ENCODE measurements at regions not wholly inside any gene's neighbourhood (a gene's known extent, or its start where the extent isn't known, plus 50 kb on each side); places are given as distances from the start of the nearest gene placed in this dataset.

- Histone ChIP-seq H3K9me1 (ENCODE audit: control insufficient read depth, extremely low read depth, insufficient read depth, low read length) (no peaks in the 10 kb centered on the region), H3K9ac (ENCODE audit: control insufficient read depth, extremely low read depth, insufficient read depth, low read length) (no peak overlapping the region), H3K4me2 (ENCODE audit: control insufficient read depth, extremely low read depth, insufficient read depth, low read depth, low read length) (no peak overlapping the region), H3K27ac (ENCODE audit: control insufficient read depth, insufficient read depth, low read length) (no peak overlapping the region), H3K4me1 (ENCODE audit: control insufficient read depth, extremely low read depth, insufficient read depth, low read length) (no peaks in the 10 kb centered on the region), H3K79me2 (ENCODE audit: control insufficient read depth, insufficient read depth, low read length) (no peaks in the 10 kb centered on the region), H3K36me3 (ENCODE audit: control insufficient read depth in 2 of 2, extremely low read depth in 1 of 2, insufficient read depth in 2 of 2, low read length in 2 of 2) (no peaks in the 10 kb centered on the region), H4K20me1 (ENCODE audit: control insufficient read depth, extremely low read depth, insufficient read depth, low read length) (no peaks in the 10 kb centered on the region), H3K27me3 (ENCODE audit: control insufficient read depth, extremely low read depth, insufficient read depth, low read length) (no peaks in the 10 kb centered on the region), H3K9me3 (ENCODE audit: control insufficient read depth, low read depth, low read length) (peaks cover 3% of the 10 kb centered on the region), H2AFZ (ENCODE audit: control insufficient read depth, low read length) (no peak overlapping the region), H3K4me3 (ENCODE audit: control insufficient read depth in 2 of 3, extremely low read depth in 1 of 3, insufficient read depth in 2 of 3, low read depth in 1 of 3, low read length in 3 of 3) (no peak overlapping the region)
- dilution Hi-C loops (cut with MboI; ENCODE audit: extremely low pct_ligation_motif_present, low sequenced_read_pairs) = no loop called here
- DNase-seq (ENCODE audit: low read depth, low spot score) (no peak), FAIRE-seq (no peak)
- TF ChIP-seq CTCF (optimal IDR thresholded peaks at IDR 0.05 in 1 of 3, IDR thresholded peaks at IDR 0.05 in 1 of 3, conservative IDR thresholded peaks at IDR 0.05 in 1 of 3; ENCODE audit: extremely low read depth in 1 of 3, insufficient read depth in 2 of 3, low read length in 3 of 3) = no peak
- TF ChIP-seq EZH2 (IDR thresholded peaks at IDR 0.05; ENCODE audit: low read length) = no peak
Measured at GRCh38 chr21:23960769-23961168, 1646.5 kb downstream of the MRPL39 start.

GRCh38 chr21:23955135-23955843 is 1652.0 kb downstream of the MRPL39 start:
- dilution Hi-C loops (cut with MboI; ENCODE audit: extremely low pct_ligation_motif_present, low sequenced_read_pairs) = no loop called here
- no peak for FAIRE-seq

More at GRCh38 chr21:23955135-23955843, 1652.0 kb downstream of the MRPL39 start:
- H3K27me3 ChIP-seq (ENCODE audit: control insufficient read depth, extremely low read depth, insufficient read depth, low read length) = no peaks in the 10 kb centered on the region
- no peak for DNase-seq (ENCODE audit: low read depth, low spot score)
- H3K36me3 ChIP-seq (ENCODE audit: control insufficient read depth in 2 of 2, extremely low read depth in 1 of 2, insufficient read depth in 2 of 2, low read length in 2 of 2) = no peaks in the 10 kb centered on the region
- no peaks in the 10 kb centered on the region for H4K20me1 ChIP-seq (ENCODE audit: control insufficient read depth, extremely low read depth, insufficient read depth, low read length)
- no peak for TF ChIP-seq CTCF (optimal IDR thresholded peaks at IDR 0.05 in 1 of 3, IDR thresholded peaks at IDR 0.05 in 1 of 3, conservative IDR thresholded peaks at IDR 0.05 in 1 of 3; ENCODE audit: extremely low read depth in 1 of 3, insufficient read depth in 2 of 3, low read length in 3 of 3)
- no peak for TF ChIP-seq EZH2 (IDR thresholded peaks at IDR 0.05; ENCODE audit: low read length)
- H3K4me1 ChIP-seq (ENCODE audit: control insufficient read depth, extremely low read depth, insufficient read depth, low read length) = no peaks in the 10 kb centered on the region
- no peak overlapping the region for H3K4me2 ChIP-seq (ENCODE audit: control insufficient read depth, extremely low read depth, insufficient read depth, low read depth, low read length)
- H2AFZ ChIP-seq (ENCODE audit: control insufficient read depth, low read length) = no peak overlapping the region
- no peak overlapping the region for H3K27ac ChIP-seq (ENCODE audit: control insufficient read depth, insufficient read depth, low read length)
- H3K4me3 ChIP-seq (ENCODE audit: control insufficient read depth in 2 of 3, extremely low read depth in 1 of 3, insufficient read depth in 2 of 3, low read depth in 1 of 3, low read length in 3 of 3) = no peak overlapping the region
- peaks cover 2% of the 10 kb centered on the region for H3K9me3 ChIP-seq (ENCODE audit: control insufficient read depth, low read depth, low read length)
- no peak overlapping the region for H3K9ac ChIP-seq (ENCODE audit: control insufficient read depth, extremely low read depth, insufficient read depth, low read length)
- H3K9me1 ChIP-seq (ENCODE audit: control insufficient read depth, extremely low read depth, insufficient read depth, low read length) = no peaks in the 10 kb centered on the region
- no peaks in the 10 kb centered on the region for H3K79me2 ChIP-seq (ENCODE audit: control insufficient read depth, insufficient read depth, low read length)

Measured in keratinocyte (primary cell).